ENCODE measurements at regions not wholly inside any gene's neighbourhood (a gene's known extent, or its start where the extent isn't known, plus 50 kb on each side); places are given as distances from the start of the nearest gene placed in this dataset.

- no peak for DNase-seq (ENCODE audit: insufficient read length, low spot score)
- no peak for TF ChIP-seq POLR2A (IDR thresholded peaks at IDR 0.05; ENCODE audit: low read depth, low read length)
- FAIRE-seq, result no peak
These were observed 316.8 kb downstream of the BCL11B start for GRCh38 chr14:98955036-98955740.

- no peak for TF ChIP-seq POLR2A (IDR thresholded peaks at IDR 0.05; ENCODE audit: low read depth, low read length)
- FAIRE-seq, result no peak
These were observed 316.3 kb downstream of the BCL11B start for GRCh38 chr14:98955741-98956070.

GRCh38 chr14:98956181-98956580 lies 315.8 kb downstream of the BCL11B start:
- TF ChIP-seq POLR2A (IDR thresholded peaks at IDR 0.05; ENCODE audit: low read depth, low read length), result no peak
- DNase-seq (ENCODE audit: insufficient read length, low spot score) (no peak), FAIRE-seq (no peak)

More at GRCh38 chr14:98955741-98956070, 316.3 kb downstream of the BCL11B start:
- DNase-seq (ENCODE audit: insufficient read length, low spot score), result no peak

- FAIRE-seq (no peak), DNase-seq (ENCODE audit: insufficient read length, low spot score) (no peak)
- TF ChIP-seq POLR2A (IDR thresholded peaks at IDR 0.05; ENCODE audit: low read depth, low read length), result no peak
These were observed 315.3 kb downstream of the BCL11B start for GRCh38 chr14:98956661-98957060.

- no peak for FAIRE-seq
- no peak for DNase-seq (ENCODE audit: insufficient read length, low spot score)
- no peak for TF ChIP-seq POLR2A (IDR thresholded peaks at IDR 0.05; ENCODE audit: low read depth, low read length)
These were observed 314.6 kb downstream of the BCL11B start for GRCh38 chr14:98957211-98958047.

- no peak for TF ChIP-seq POLR2A (IDR thresholded peaks at IDR 0.05; ENCODE audit: low read depth, low read length)
- no peak for FAIRE-seq
These were observed 313.9 kb downstream of the BCL11B start for GRCh38 chr14:98958048-98958631.

GRCh38 chr14:98958632-98959031 lies 313.4 kb downstream of the BCL11B start:
- no peak for FAIRE-seq
- no peak for DNase-seq (ENCODE audit: insufficient read length, low spot score)
- no peak for TF ChIP-seq POLR2A (IDR thresholded peaks at IDR 0.05; ENCODE audit: low read depth, low read length)

More at GRCh38 chr14:98958048-98958631, 313.9 kb downstream of the BCL11B start:
- DNase-seq (ENCODE audit: insufficient read length, low spot score), result no peak

GRCh38 chr14:98959410-98959809 lies 312.6 kb downstream of the BCL11B start:
- no peak for FAIRE-seq
- TF ChIP-seq POLR2A (IDR thresholded peaks at IDR 0.05; ENCODE audit: low read depth, low read length), result no peak
- DNase-seq (ENCODE audit: insufficient read length, low spot score), result no peak

GRCh38 chr14:98959958-98960616 lies 311.9 kb downstream of the BCL11B start:
- no peak for DNase-seq (ENCODE audit: insufficient read length, low spot score)
- TF ChIP-seq POLR2A (IDR thresholded peaks at IDR 0.05; ENCODE audit: low read depth, low read length), result no peak
- FAIRE-seq, result no peak

- TF ChIP-seq POLR2A (IDR thresholded peaks at IDR 0.05; ENCODE audit: low read depth, low read length), result no peak
- FAIRE-seq, result no peak
- no peak for DNase-seq (ENCODE audit: insufficient read length, low spot score)
These were observed 311.4 kb downstream of the BCL11B start for GRCh38 chr14:98960617-98961013.

- TF ChIP-seq POLR2A (IDR thresholded peaks at IDR 0.05; ENCODE audit: low read depth, low read length), result no peak
- DNase-seq (ENCODE audit: insufficient read length, low spot score) (no peak), FAIRE-seq (no peak)
These were observed 310.8 kb downstream of the BCL11B start for GRCh38 chr14:98961191-98961590.

- TF ChIP-seq POLR2A (IDR thresholded peaks at IDR 0.05; ENCODE audit: low read depth, low read length), result no peak
- no peak for DNase-seq (ENCODE audit: insufficient read length, low spot score)
- no peak for FAIRE-seq
These were observed 309.9 kb downstream of the BCL11B start for GRCh38 chr14:98962118-98962517.

- FAIRE-seq (no peak), DNase-seq (ENCODE audit: insufficient read length, low spot score) (no peak)
- TF ChIP-seq POLR2A (IDR thresholded peaks at IDR 0.05; ENCODE audit: low read depth, low read length), result no peak
These were observed 308.4 kb downstream of the BCL11B start for GRCh38 chr14:98963610-98964009.

- FAIRE-seq (no peak), DNase-seq (ENCODE audit: insufficient read length, low spot score) (no peak)
- no peak for TF ChIP-seq POLR2A (IDR thresholded peaks at IDR 0.05; ENCODE audit: low read depth, low read length)
These were observed 307.8 kb downstream of the BCL11B start for GRCh38 chr14:98964171-98964570.

Data from H54 (cell line).